ENCODE measurements at regions not wholly inside any gene's neighbourhood (a gene's known extent, or its start where the extent isn't known, plus 50 kb on each side); places are given as distances from the start of the nearest gene placed in this dataset.
"Not testable (repeated sequence)": the region's sequence is repeated elsewhere in the genome, so short reads cannot be mapped to it uniquely, and the experiment has no call there.

DNA sequence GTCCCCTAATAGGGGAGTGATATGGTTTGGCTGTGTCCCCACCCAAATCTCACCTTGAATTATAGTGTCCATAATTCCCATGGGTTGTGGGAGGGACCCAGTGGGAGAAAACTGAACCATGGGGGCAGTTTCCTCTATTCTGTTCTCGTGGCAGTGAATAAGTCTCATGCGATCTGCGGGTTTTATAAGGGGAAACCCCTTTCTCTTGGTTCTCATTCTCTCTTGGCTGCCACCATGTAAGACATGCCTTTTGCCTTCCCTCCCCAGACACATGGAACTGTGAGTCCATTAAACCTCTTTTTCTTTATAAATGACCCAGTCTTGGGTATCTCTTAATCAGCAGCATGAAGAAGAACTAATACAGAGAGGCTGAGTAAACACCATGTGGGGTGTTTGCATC lies 156.0 kb downstream of the NPIPB11 start:
- TF ChIP-seq, protein P1, sequence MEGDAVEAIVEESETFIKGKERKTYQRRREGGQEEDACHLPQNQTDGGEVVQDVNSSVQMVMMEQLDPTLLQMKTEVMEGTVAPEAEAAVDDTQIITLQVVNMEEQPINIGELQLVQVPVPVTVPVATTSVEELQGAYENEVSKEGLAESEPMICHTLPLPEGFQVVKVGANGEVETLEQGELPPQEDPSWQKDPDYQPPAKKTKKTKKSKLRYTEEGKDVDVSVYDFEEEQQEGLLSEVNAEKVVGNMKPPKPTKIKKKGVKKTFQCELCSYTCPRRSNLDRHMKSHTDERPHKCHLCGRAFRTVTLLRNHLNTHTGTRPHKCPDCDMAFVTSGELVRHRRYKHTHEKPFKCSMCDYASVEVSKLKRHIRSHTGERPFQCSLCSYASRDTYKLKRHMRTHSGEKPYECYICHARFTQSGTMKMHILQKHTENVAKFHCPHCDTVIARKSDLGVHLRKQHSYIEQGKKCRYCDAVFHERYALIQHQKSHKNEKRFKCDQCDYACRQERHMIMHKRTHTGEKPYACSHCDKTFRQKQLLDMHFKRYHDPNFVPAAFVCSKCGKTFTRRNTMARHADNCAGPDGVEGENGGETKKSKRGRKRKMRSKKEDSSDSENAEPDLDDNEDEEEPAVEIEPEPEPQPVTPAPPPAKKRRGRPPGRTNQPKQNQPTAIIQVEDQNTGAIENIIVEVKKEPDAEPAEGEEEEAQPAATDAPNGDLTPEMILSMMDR (IDR thresholded peaks at IDR 0.05) = not testable (repeated sequence)
- TF ChIP-seq POLR2A (IDR thresholded peaks at IDR 0.05) = not testable (repeated sequence)

Data from uterus (tissue), 2 donors.